ENCODE measurements at regions not wholly inside any gene's neighbourhood (a gene's known extent, or its start where the extent isn't known, plus 50 kb on each side); places are given as distances from the start of the nearest gene placed in this dataset.
"Not testable (repeated sequence)": the region's sequence is repeated elsewhere in the genome, so short reads cannot be mapped to it uniquely, and the experiment has no call there.

- DNase-seq (ENCODE audit: low spot score) = no peak
Observed at GRCh38 chr7:125125315-125125714, 195.7 kb upstream of the POT1 start.

GRCh38 chr7:125122173-125122572 lies 192.5 kb upstream of the POT1 start:
- DNase-seq (ENCODE audit: low spot score) = no peak

GRCh38 chr7:125119559-125120115 lies 190.0 kb upstream of the POT1 start:
- no peak for DNase-seq (ENCODE audit: low spot score)

GRCh38 chr7:125118444-125118843 lies 188.8 kb upstream of the POT1 start:
- DNase-seq (ENCODE audit: low spot score) = no peak

GRCh38 chr7:125112850-125113249 lies 183.2 kb upstream of the POT1 start:
- DNase-seq (ENCODE audit: low spot score) = no peak

GRCh38 chr7:125099519-125099918 lies 169.9 kb upstream of the POT1 start:
- DNase-seq (ENCODE audit: low spot score) = no peak

- no peak for DNase-seq (ENCODE audit: low spot score)
Observed at GRCh38 chr7:125098377-125098970, 168.8 kb upstream of the POT1 start.

DNA sequence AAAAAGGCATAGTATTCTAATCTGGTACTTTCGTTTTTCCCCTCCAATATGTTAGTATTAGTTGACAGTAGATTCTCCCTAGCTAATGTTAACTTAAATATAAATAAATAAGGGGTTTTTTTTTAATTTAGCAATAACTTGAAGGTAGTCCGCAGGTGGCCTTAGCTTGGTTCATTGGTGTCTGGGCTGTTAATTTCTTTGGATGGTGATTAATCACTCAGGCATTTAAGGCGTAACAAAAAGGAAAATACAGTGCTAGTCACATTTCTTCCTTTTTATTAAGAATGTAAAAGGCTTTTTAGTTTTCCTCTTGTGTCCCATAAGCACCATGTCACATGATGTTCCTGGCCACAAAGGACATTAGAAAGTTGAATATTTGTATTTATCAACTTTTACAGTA lies 161.0 kb upstream of the POT1 start:
- DNase-seq (ENCODE audit: low spot score) = no peak

GRCh38 chr7:125089171-125089570 lies 159.5 kb upstream of the POT1 start:
- DNase-seq (ENCODE audit: low spot score) = no peak

GRCh38 chr7:125088555-125088954 lies 158.9 kb upstream of the POT1 start:
- no peak for DNase-seq (ENCODE audit: low spot score)

DNA sequence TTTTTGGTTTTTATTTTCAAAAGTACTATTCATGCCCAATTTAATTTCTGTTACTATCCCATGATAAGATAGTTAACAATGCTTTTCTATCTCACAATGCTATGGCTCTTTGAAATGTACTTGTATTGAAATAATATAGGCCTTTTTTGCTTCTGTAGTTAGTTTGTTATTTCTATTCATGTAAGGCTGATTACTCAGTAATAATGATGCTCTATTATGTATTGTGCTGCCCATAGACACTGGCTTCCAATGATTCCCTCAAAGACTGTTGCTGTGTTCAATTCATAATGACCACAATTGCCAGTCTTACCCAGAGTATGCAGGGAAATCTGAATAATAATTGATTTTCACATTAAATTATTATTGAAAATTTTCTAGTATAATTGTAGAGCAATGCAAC lies 155.5 kb upstream of the POT1 start:
- DNase-seq (ENCODE audit: low spot score) = no peak

GRCh38 chr7:125084196-125084595 lies 154.6 kb upstream of the POT1 start:
- DNase-seq (ENCODE audit: low spot score) = no peak

GRCh38 chr7:125074141-125074540 lies 144.5 kb upstream of the POT1 start:
- DNase-seq (ENCODE audit: low spot score) = no peak

GRCh38 chr7:125065546-125065945 lies 135.9 kb upstream of the POT1 start:
- DNase-seq (ENCODE audit: low spot score) = no peak

DNA sequence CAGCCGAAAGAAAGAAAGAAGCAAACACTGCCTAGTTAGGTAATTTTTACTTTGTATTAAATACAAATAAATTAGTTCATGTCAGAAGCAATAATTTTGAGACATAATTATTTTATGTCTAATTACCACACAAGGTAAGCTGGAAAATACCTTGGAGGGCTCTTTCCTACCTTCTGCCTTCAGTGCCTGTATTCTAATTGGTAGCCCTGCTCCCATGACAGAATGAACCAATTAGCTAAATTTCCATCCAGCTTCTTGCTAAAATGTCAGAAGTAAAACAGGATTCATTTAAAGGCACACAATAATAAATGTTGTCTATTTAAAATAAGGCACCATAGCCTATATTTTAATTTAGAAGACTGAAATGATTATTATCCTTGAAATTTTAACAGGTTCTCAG lies 135.4 kb upstream of the POT1 start:
- DNase-seq (ENCODE audit: low spot score) = no peak

DNA sequence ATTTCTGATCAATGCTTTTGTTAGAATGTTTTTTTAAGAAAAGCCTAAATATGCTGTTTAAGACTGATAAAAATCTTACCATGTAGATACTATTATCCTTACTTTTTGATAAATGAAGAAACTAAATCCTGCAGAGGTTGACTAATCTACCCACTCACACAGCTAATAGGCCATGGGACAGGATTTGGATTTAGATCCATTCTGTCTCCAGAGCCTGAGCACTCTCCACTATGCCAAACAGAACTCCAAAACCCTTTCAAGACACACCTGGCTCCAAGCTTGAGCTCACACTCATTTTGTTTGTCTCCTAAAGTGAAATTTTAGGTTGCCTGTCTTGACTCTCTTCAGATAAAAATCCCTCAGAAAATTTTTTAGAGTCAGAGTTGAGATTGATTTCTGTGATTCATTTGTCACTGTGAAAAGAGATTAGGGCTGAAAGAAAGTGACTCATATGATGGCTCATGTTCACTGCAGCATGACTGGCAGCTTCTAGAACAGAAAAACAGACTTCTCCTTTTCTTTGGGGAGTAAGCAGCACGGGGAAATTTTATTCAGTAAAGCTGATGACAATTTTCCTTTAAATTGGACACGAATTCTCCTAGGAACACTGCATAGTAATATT lies 132.3 kb upstream of the POT1 start:
- peak; percentile 14 for DNase-seq (ENCODE audit: low spot score)

GRCh38 chr7:125061083-125061745 lies 131.6 kb upstream of the POT1 start:
- not testable (repeated sequence) for DNase-seq (ENCODE audit: low spot score)

GRCh38 chr7:125059861-125060456 lies 130.3 kb upstream of the POT1 start:
- DNase-seq (ENCODE audit: low spot score) = no peak

DNA sequence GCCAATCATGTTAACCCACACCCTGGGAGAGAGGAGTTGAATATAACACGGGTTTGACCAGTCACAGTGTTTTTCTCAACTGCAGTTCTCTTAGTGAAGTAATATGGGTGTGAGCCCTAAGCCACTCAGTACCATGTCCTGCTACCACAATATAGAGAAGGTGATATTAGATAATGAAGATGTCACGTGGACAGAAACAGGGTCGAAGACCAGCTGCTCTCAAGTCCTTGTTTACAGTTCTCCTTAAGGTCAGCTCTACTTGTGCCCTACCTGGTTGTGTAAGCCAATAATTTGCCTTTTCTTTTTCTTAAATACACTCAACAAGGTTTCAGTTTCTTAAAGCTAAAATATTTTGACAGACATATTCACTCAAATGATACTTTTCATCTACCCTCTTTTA lies 128.3 kb upstream of the POT1 start:
- DNase-seq (ENCODE audit: low spot score) = no peak

GRCh38 chr7:125055376-125055775 lies 125.8 kb upstream of the POT1 start:
- no peak for DNase-seq (ENCODE audit: low spot score)

GRCh38 chr7:125046767-125047166 lies 117.1 kb upstream of the POT1 start:
- DNase-seq (ENCODE audit: low spot score) = no peak

GRCh38 chr7:125033506-125033905 lies 103.9 kb upstream of the POT1 start:
- no peak for DNase-seq (ENCODE audit: low spot score)

- no peak for DNase-seq (ENCODE audit: low spot score)
Observed at GRCh38 chr7:125032943-125033342, 103.3 kb upstream of the POT1 start.
